GM12878 (cell line): ENCODE measurements at regions not wholly inside any gene's neighbourhood (a gene's known extent, or its start where the extent isn't known, plus 50 kb on each side); places are given as distances from the start of the nearest gene placed in this dataset.

ENCODE experiments used
- ATAC-seq: fragments of 200-7000 bp; cut with Tn5 transposase; 3 replicates; pipeline ENCODE4 v1.9.1; 2020; ENCODE audit warnings: mild to moderate bottlenecking, moderate library complexity
- BruUV-seq: library from RNA; stranded (reverse); fragments of 400-500 nt; replicated peaks from 2 replicates; lab custom pipeline; 2021; lab: Mats Ljungman, UMichigan
- CTCF ChIA-PET: fragments of 300-600 bp; sonication (Branson Sonifier 250); formaldehyde crosslinking; extraction: SDS; loops from one replicate; lab custom pipeline; 2021; ENCODE audit warnings: inconsistent platforms; lab: Yijun Ruan, JAX
- POLR2A ChIA-PET: fragments of 350-600 bp; formaldehyde crosslinking; extraction: SDS; loops from one replicate; lab custom pipeline; 2021; ENCODE audit warnings: inconsistent platforms; lab: Charles Lee
- RAD21 ChIA-PET: fragments of 300-600 bp; sonication (Branson Sonifier 250); formaldehyde crosslinking; loops from one replicate; lab custom pipeline; 2023; ENCODE audit warnings: antibody characterized with exemption; ENCODE audit not compliant: unreplicated experiment; lab: Charles Lee
- SMC1A ChIA-PET: fragments of 300-600 bp; sonication (Branson Sonifier 250); formaldehyde crosslinking; loops from one replicate; lab custom pipeline; 2023; ENCODE audit not compliant: unreplicated experiment, uncharacterized antibody; lab: Charles Lee
- DNase-seq: peaks from one replicate; pipeline ENCODE4 v3.0.0-alpha.2; 2011; ENCODE audit warnings: low read depth, low spot score
- FAIRE-seq: peaks from 3 replicates; lab custom pipeline; 2011; peaks lifted over from hg19 to GRCh38; lab: Jason Lieb, UNC
- H2AFZ ChIP-seq: 2 replicates; pipeline ENCODE4 v1.6.0; 2011; ENCODE audit warnings: low read depth, low read length, control low read depth; ENCODE audit not compliant: control insufficient read depth
- H3K27ac ChIP-seq: 2 replicates; pipeline ENCODE4 v1.5.1; 2011; ENCODE audit warnings: control low read depth; ENCODE audit not compliant: control insufficient read depth, insufficient read depth
- H3K27me3 ChIP-seq, 2 experiments: replicated peaks in 1 of 2; 2 replicates each; pipeline versions ENCODE4 v1.6.0 to v1.6.1; 2011; ENCODE audit warnings: low read length in 1 of 2; ENCODE audit not compliant: control insufficient read depth in 2 of 2, insufficient read depth in 2 of 2
- H3K36me3 ChIP-seq, 2 experiments: 2 replicates each; pipeline ENCODE4 v1.5.1; 2011; ENCODE audit warnings: low read length in 1 of 2; ENCODE audit not compliant: control insufficient read depth in 2 of 2, insufficient read depth in 2 of 2
- H3K4me1 ChIP-seq: 2 replicates; pipeline ENCODE4 v1.6.1; 2011; ENCODE audit warnings: mild to moderate bottlenecking, low read length, moderate library complexity, mixed read lengths; ENCODE audit not compliant: control insufficient read depth, insufficient read depth
- H3K4me2 ChIP-seq: 2 replicates; pipeline ENCODE4 v1.6.0; 2011; ENCODE audit warnings: control low read depth; ENCODE audit not compliant: control insufficient read depth, insufficient read depth
- H3K4me3 ChIP-seq: fragments of 200-600 bp; sonication (generic); 2 replicates; pipeline ENCODE4 v1.5.1; 2016
- H3K79me2 ChIP-seq: 2 replicates; pipeline ENCODE4 v1.6.0; 2011; ENCODE audit warnings: low read length; ENCODE audit not compliant: control insufficient read depth, insufficient read depth
- H3K9ac ChIP-seq: 2 replicates; pipeline ENCODE4 v1.8.0; 2011; ENCODE audit warnings: low read length, control low read depth, mixed read lengths; ENCODE audit not compliant: control insufficient read depth, insufficient read depth
- H3K9me3 ChIP-seq: replicated peaks from 3 replicates; pipeline ENCODE4 v1.5.1; 2011; ENCODE audit warnings: mild to moderate bottlenecking, low read length; ENCODE audit not compliant: control insufficient read depth, insufficient read depth
- H4K20me1 ChIP-seq: 2 replicates; pipeline ENCODE4 v1.6.0; 2011; ENCODE audit not compliant: control insufficient read depth, insufficient read depth
- BRCA1 ChIP-seq: IDR thresholded peaks from 2 replicates; pipeline ENCODE4 v1.6.1; 2011; ENCODE audit warnings: low read depth, low read length, improper control_type of control experiment
- E4F1 ChIP-seq: fragments of 450-650 bp; IDR thresholded peaks from 2 replicates; pipeline ENCODE4 v1.6.1; 2018; ENCODE audit warnings: borderline replicate concordance, mild to moderate bottlenecking; ENCODE audit not compliant: partially characterized antibody
- JUND ChIP-seq: IDR thresholded peaks from 2 replicates; pipeline ENCODE4 v1.6.1; 2012; ENCODE audit warnings: low read depth, mild to moderate bottlenecking, low read length, improper control_type of control experiment, moderate library complexity
- MYC ChIP-seq: IDR thresholded peaks from 2 replicates; pipeline ENCODE4 v1.6.1; 2011; ENCODE audit warnings: mild to moderate bottlenecking, low read length, moderate library complexity, inconsistent platforms; ENCODE audit not compliant: insufficient read depth, insufficient replicate concordance, insufficient read length, severe bottlenecking
- SIX5 ChIP-seq: IDR thresholded peaks from 2 replicates; pipeline ENCODE4 v1.6.1; 2011; ENCODE audit warnings: mild to moderate bottlenecking, low read depth, low read length, moderate library complexity; ENCODE audit not compliant: severe bottlenecking
- SREBF1 ChIP-seq: IDR thresholded peaks from 2 replicates; pipeline ENCODE4 v1.6.1; 2012; ENCODE audit warnings: mild to moderate bottlenecking, low read length
- TCF12 ChIP-seq: IDR thresholded peaks from 2 replicates; pipeline ENCODE4 v1.6.1; 2011; ENCODE audit warnings: low read depth, mild to moderate bottlenecking, low read length
- USF2 ChIP-seq: IDR thresholded peaks from 2 replicates; pipeline ENCODE4 v1.6.1; 2011; ENCODE audit warnings: low read depth, low read length, improper control_type of control experiment, borderline replicate concordance
- YY1 ChIP-seq: IDR thresholded peaks from 2 replicates; pipeline ENCODE4 v1.6.1; 2011; ENCODE audit warnings: low read depth, mild to moderate bottlenecking, low read length
- ZBED1 ChIP-seq: IDR thresholded peaks from 2 replicates; pipeline ENCODE4 v1.6.1; 2016; ENCODE audit warnings: borderline replicate concordance
- WGBS: methylation state at CpG from one replicate; pipeline ENCODE4 v1.1.6; 2016; ENCODE audit warnings: low lambda C conversion rate; ENCODE audit not compliant: insufficient replicate concordance, insufficient coverage; ENCODE audit errors: missing lambda C conversion rate; 5-methylcytosine and 5-hydroxymethylcytosine counted together
- in situ Hi-C: fragments of 300-500 bp; cut with MboI; formaldehyde crosslinking; loops from 9 replicates; pipeline ENCODE4 v1.14.3; 2018; ENCODE audit warnings: mixed read lengths
- intact Hi-C: fragments of 100-400 bp; cut with micrococcal nuclease; formaldehyde crosslinking; loops from one replicate; pipeline ENCODE4 v1.14.2; 2022; ENCODE audit not compliant: unreplicated experiment

- Histone ChIP-seq H3K4me1 (no peaks in the 10 kb centered on the region), H3K79me2 (no peaks in the 10 kb centered on the region), H3K4me3 (no peak overlapping the region), H3K4me2 (no peak overlapping the region), H4K20me1 (no peaks in the 10 kb centered on the region), H2AFZ (no peak overlapping the region), H3K9ac (no peak overlapping the region), H3K36me3 (no peaks in the 10 kb centered on the region), H3K9me3 (no peaks in the 10 kb centered on the region), H3K27ac (no peak overlapping the region), H3K27me3 (no peaks in the 10 kb centered on the region)
- BruUV-seq: no TSS peak
- FAIRE-seq (no peak), ATAC-seq (no peak), DNase-seq (no peak)
- ChIA-PET CTCF (no interaction called here), POLR2A (no interaction called here), RAD21 (no interaction called here), SMC1A (no interaction called here)
- 38% methylated on average over 1 of the region's 1 CpG for WGBS
- TF ChIP-seq E4F1 (no peak), SIX5 (no peak), BRCA1 (no peak), JUND (no peak), SREBF1 (no peak), MYC (no peak)
- intact Hi-C loops (no loop called here), in situ Hi-C loops (no loop called here)
Observed at GRCh38 chr12:61796846-61797245, 463.4 kb upstream of the USP15 start.

- intact Hi-C loops (no loop called here), in situ Hi-C loops (no loop called here)
- Histone ChIP-seq H3K79me2 (no peaks in the 10 kb centered on the region), H3K4me2 (no peak overlapping the region), H3K4me1 (no peaks in the 10 kb centered on the region), H3K9me3 (no peaks in the 10 kb centered on the region), H3K36me3 (no peaks in the 10 kb centered on the region), H3K9ac (no peak overlapping the region), H2AFZ (no peak overlapping the region), H3K27ac (no peak overlapping the region), H4K20me1 (no peaks in the 10 kb centered on the region), H3K4me3 (no peak overlapping the region), H3K27me3 (no peaks in the 10 kb centered on the region)
- TF ChIP-seq USF2: no peak
- no peak for TF ChIP-seq ZBED1
- TF ChIP-seq YY1: no peak
- no peak for TF ChIP-seq TCF12
- ChIA-PET RAD21 (no interaction called here), CTCF (no interaction called here), SMC1A (no interaction called here), POLR2A (no interaction called here)
- ATAC-seq (no peak), DNase-seq (no peak), FAIRE-seq (no peak)
- 0% methylated on average over 1 of the region's 1 CpG for WGBS
- BruUV-seq: no TSS peak
Observed at GRCh38 chr12:61797266-61797665, 462.9 kb upstream of the USP15 start.
